A549 (cell line): ENCODE measurements at regions not wholly inside any gene's neighbourhood (a gene's known extent, or its start where the extent isn't known, plus 50 kb on each side); places are given as distances from the start of the nearest gene placed in this dataset.

Experiments used
- BHLHE40 ChIP-seq: IDR thresholded peaks from 2 replicates; pipeline ENCODE4 v1.6.1; 2012; ENCODE audit warnings: low read depth, low read length, inconsistent platforms
- CBX2 ChIP-seq: fragments of 200-600 bp; sonication (generic); IDR thresholded peaks from 2 replicates; pipeline ENCODE4 v1.6.1; 2016; ENCODE audit warnings: low read depth, mild to moderate bottlenecking, borderline replicate concordance
- CEBPB ChIP-seq, 2 experiments: fragments of >200 bp in 1 of 2; sonication (Bioruptor Twin) in 1 of 2; formaldehyde crosslinking in 1 of 2; IDR thresholded peaks; 2 replicates each; pipeline ENCODE4 v1.6.1; 2012 to 2016
- CTCF ChIP-seq: fragments of >200 bp; sonication (Bioruptor Twin); formaldehyde crosslinking; IDR thresholded peaks from 3 replicates; pipeline ENCODE4 v1.5.1; 2016
- EP300 ChIP-seq, 2 experiments: fragments of >200 bp; sonication (Bioruptor Twin); formaldehyde crosslinking; IDR thresholded peaks; 2 replicates in 1 of 2; 3 replicates in 1 of 2; pipeline ENCODE4 v1.6.1; 2016 to 2017
- FOSL2 ChIP-seq, 2 experiments: fragments of 450-650 bp in 1 of 2; fragments of >200 bp in 1 of 2; sonication (Bioruptor Twin) in 1 of 2; formaldehyde crosslinking; IDR thresholded peaks; 2 replicates each; pipeline versions ENCODE4 v1.5.0 to v1.6.1; 2016 to 2020; ENCODE audit warnings: mild to moderate bottlenecking in 1 of 2, moderate library complexity in 1 of 2
- GATA3 ChIP-seq: IDR thresholded peaks from 2 replicates; pipeline ENCODE4 v1.6.1; 2012; ENCODE audit warnings: borderline replicate concordance
- HOXB13 ChIP-seq: fragments of 250-450 bp; sonication (Bioruptor Pico); IDR thresholded peaks from 2 replicates; pipeline ENCODE4 v1.5.0; 2020; ENCODE audit warnings: low read depth, mild to moderate bottlenecking, moderate library complexity
- JUN ChIP-seq, 2 experiments: fragments of >200 bp; sonication (Bioruptor Twin); formaldehyde crosslinking; IDR thresholded peaks; 2 replicates in 1 of 2; 3 replicates in 1 of 2; pipeline ENCODE4 v1.6.1; 2016 to 2017
- RFX5 ChIP-seq: fragments of 450-650 bp; IDR thresholded peaks from 2 replicates; pipeline ENCODE4 v1.7.1; 2014; ENCODE audit warnings: antibody characterized with exemption, mild to moderate bottlenecking, moderate library complexity
- SREBF2 ChIP-seq: fragments of 450-650 bp; IDR thresholded peaks from 2 replicates; pipeline ENCODE4 v1.6.1; 2014; ENCODE audit warnings: mild to moderate bottlenecking, moderate library complexity
- TF ChIP-seq, protein P1 (sequence below): fragments of 150-350 bp; IDR thresholded peaks from 2 replicates; pipeline ENCODE4 v1.6.1; 2014; ENCODE audit warnings: low read depth, mild to moderate bottlenecking, low read length

GRCh38 chr5:35438786-35439185, 178.9 kb upstream of the SPEF2 start:
- TF ChIP-seq CTCF = no peak
- TF ChIP-seq HOXB13 (CRISPR knock-in tag) = no peak
- no peak for TF ChIP-seq JUN (IDR thresholded peaks at IDR 0.05)
- TF ChIP-seq RFX5 = no peak
- no peak for TF ChIP-seq CEBPB (IDR thresholded peaks at IDR 0.05)
- no peak for TF ChIP-seq SREBF2
- TF ChIP-seq, protein P1, sequence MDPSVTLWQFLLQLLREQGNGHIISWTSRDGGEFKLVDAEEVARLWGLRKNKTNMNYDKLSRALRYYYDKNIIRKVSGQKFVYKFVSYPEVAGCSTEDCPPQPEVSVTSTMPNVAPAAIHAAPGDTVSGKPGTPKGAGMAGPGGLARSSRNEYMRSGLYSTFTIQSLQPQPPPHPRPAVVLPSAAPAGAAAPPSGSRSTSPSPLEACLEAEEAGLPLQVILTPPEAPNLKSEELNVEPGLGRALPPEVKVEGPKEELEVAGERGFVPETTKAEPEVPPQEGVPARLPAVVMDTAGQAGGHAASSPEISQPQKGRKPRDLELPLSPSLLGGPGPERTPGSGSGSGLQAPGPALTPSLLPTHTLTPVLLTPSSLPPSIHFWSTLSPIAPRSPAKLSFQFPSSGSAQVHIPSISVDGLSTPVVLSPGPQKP = no peak
- no peak for TF ChIP-seq BHLHE40
- no peak for TF ChIP-seq CBX2
- TF ChIP-seq EP300 (IDR thresholded peaks at IDR 0.05) = no peak
- TF ChIP-seq FOSL2 (IDR thresholded peaks at IDR 0.05) = no peak
- TF ChIP-seq FOSL2 (CRISPR knock-in tag; IDR thresholded peaks at IDR 0.05) = no peak
- no peak for TF ChIP-seq GATA3
